ENCODE measurements at regions not wholly inside any gene's neighbourhood (a gene's known extent, or its start where the extent isn't known, plus 50 kb on each side); places are given as distances from the start of the nearest gene placed in this dataset.

DNA sequence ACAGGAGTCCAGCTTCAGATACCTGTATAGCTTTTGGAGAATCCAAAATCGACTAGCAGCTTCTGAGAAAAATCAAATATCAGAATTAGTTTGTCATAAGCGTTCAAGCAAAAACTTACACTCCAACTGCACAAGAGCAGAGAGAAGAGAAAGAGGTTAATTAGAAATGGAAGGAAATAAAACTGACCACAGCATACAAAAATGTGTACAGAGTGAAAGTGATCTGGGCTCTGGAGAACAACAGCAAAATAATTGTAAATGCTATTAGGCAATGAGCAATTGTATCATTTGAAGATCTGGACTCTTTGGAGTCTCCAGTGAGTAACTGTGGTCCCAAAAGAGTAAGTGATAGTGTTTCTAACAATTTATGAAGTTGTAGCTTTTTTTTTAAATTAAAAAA lies 867.3 kb downstream of the TRIB2 start:
- DNase-seq (ENCODE audit: extremely low spot score) = no peak
- Histone ChIP-seq H3K27ac (replicated peaks in 1 of 4) (no peak overlapping the region), H3K27me3 (no peaks in the 10 kb centered on the region), H3K36me3 (no peaks in the 10 kb centered on the region), H3K4me1 (no peaks in the 10 kb centered on the region), H3K4me3 (no peak overlapping the region), H3K9me3 (no peaks in the 10 kb centered on the region)
- TF ChIP-seq EP300 (IDR thresholded peaks at IDR 0.05) = no peak
- TF ChIP-seq POLR2AphosphoS5 (IDR thresholded peaks at IDR 0.05) = no peak
- no peak for TF ChIP-seq POLR2A (IDR thresholded peaks at IDR 0.05; ENCODE audit: low read depth)
- no peak for TF ChIP-seq CTCF (IDR thresholded peaks at IDR 0.05)
- WGBS = 78% methylated on average over 2 of the region's 2 CpGs
- intact Hi-C loops (cut with DNase I) = no loop called here

DNA sequence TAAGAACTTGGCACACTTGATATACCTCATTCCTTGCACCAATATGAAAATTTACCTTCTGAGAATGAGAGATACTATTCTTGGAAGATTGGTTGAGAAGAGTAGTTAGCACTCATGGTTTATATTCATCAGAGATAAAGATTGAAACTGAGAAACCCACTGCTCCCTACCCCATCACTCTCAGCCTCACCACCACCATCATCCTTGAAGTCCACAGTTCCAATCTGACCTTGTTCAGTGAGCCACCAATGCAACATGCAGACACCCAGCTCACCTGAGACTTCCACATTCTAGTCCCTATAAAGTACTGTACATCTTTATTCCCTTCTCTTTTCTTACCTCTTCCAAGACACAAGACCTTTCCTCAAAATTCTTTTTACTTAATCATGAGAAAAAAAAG lies 869.0 kb downstream of the TRIB2 start:
- no peaks in the 10 kb centered on the region for H3K36me3 ChIP-seq
- no peak overlapping the region for H3K27ac ChIP-seq (replicated peaks in 1 of 4)
- no peaks in the 10 kb centered on the region for H3K9me3 ChIP-seq
- H3K4me3 ChIP-seq = no peak overlapping the region
- no peaks in the 10 kb centered on the region for H3K27me3 ChIP-seq
- intact Hi-C loops (cut with DNase I) = no loop called here
- no peaks in the 10 kb centered on the region for H3K4me1 ChIP-seq
- TF ChIP-seq POLR2A (IDR thresholded peaks at IDR 0.05; ENCODE audit: low read depth) (no peak), EP300 (IDR thresholded peaks at IDR 0.05) (no peak), CTCF (IDR thresholded peaks at IDR 0.05) (no peak), POLR2AphosphoS5 (IDR thresholded peaks at IDR 0.05) (no peak)
- DNase-seq (ENCODE audit: extremely low spot score) = no peak

GRCh38 chr2:13596233-13596632 lies 879.5 kb downstream of the TRIB2 start:
- Histone ChIP-seq H3K4me1 (no peaks in the 10 kb centered on the region), H3K27ac (replicated peaks in 1 of 4) (no peak overlapping the region), H3K36me3 (no peaks in the 10 kb centered on the region), H3K4me3 (no peak overlapping the region), H3K9me3 (no peaks in the 10 kb centered on the region), H3K27me3 (no peaks in the 10 kb centered on the region)
- no peak for TF ChIP-seq EP300 (IDR thresholded peaks at IDR 0.05)
- WGBS = 74% methylated on average over 4 of the region's 4 CpGs
- DNase-seq (ENCODE audit: extremely low spot score) = no peak
- intact Hi-C loops (cut with DNase I) = no loop called here

DNA sequence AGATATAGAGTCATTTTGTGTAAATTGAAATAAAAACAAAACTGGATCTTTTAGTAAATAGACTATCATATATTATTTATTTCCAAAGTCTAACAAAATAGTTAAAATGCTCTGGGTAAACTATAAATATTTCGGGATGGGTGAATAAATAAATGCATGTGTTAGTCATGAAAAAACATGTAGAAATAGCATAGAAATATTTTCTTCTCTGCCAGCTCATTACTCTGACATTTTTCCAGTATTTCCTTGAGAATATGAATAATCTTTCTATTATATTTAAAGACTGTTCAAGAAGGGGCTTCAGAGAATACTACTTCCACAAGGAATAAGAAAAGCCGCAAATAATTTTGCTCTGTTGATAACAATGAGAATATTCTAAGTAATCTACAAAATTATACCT lies 880.4 kb downstream of the TRIB2 start:
- TF ChIP-seq EP300 (IDR thresholded peaks at IDR 0.05) (no peak), POLR2A (IDR thresholded peaks at IDR 0.05; ENCODE audit: low read depth) (no peak), CTCF (IDR thresholded peaks at IDR 0.05) (no peak)
- Histone ChIP-seq H3K27ac (replicated peaks in 1 of 4) (no peak overlapping the region), H3K36me3 (no peaks in the 10 kb centered on the region), H3K4me1 (no peaks in the 10 kb centered on the region), H3K4me3 (no peak overlapping the region), H3K9me3 (no peaks in the 10 kb centered on the region), H3K27me3 (no peaks in the 10 kb centered on the region)
- intact Hi-C loops (cut with DNase I) = no loop called here
- DNase-seq (ENCODE audit: extremely low spot score) = no peak
- WGBS = 87% methylated on average over 2 of the region's 2 CpGs

DNA sequence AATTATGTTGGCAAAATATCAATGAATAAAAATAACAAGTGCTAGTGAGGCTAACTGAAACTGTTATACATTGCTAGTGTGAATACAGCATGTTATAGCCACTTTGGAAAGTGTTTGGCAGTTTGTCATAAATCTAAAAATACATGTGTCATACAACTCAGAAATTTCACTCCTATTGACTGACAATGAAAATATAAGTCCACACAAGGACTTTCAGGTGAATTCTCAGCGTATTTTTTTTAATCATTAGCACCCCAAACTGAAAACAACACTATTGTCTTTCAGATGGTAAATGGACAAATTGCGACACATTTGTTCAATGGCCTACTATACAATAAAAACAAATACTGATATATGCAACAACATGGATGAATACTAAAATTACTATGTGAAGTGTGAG lies 884.8 kb downstream of the TRIB2 start:
- 86% methylated on average over 2 of the region's 2 CpGs for WGBS
- H3K27me3 ChIP-seq = no peaks in the 10 kb centered on the region
- intact Hi-C loops (cut with DNase I) = no loop called here
- H3K4me1 ChIP-seq = no peaks in the 10 kb centered on the region
- TF ChIP-seq CTCF (IDR thresholded peaks at IDR 0.05) = no peak
- no peak for TF ChIP-seq EP300 (IDR thresholded peaks at IDR 0.05)
- no peak for TF ChIP-seq POLR2AphosphoS5 (IDR thresholded peaks at IDR 0.05)
- TF ChIP-seq POLR2A (IDR thresholded peaks at IDR 0.05; ENCODE audit: low read depth) = no peak
- H3K9me3 ChIP-seq = no peaks in the 10 kb centered on the region
- DNase-seq (ENCODE audit: extremely low spot score) = no peak
- H3K4me3 ChIP-seq = no peak overlapping the region
- no peaks in the 10 kb centered on the region for H3K36me3 ChIP-seq
- no peak overlapping the region for H3K27ac ChIP-seq (replicated peaks in 1 of 4)
